HG03280 (cell line): ENCODE measurements at regions not wholly inside any gene's neighbourhood (a gene's known extent, or its start where the extent isn't known, plus 50 kb on each side); places are given as distances from the start of the nearest gene placed in this dataset.

Experiments
- ATAC-seq: cut with Tn5 transposase; IDR thresholded peaks from one replicate; pipeline ENCODE4 v1.9.1; 2021; ENCODE audit warnings: mild to moderate bottlenecking, moderate library complexity; ENCODE audit not compliant: unreplicated experiment

DNA sequence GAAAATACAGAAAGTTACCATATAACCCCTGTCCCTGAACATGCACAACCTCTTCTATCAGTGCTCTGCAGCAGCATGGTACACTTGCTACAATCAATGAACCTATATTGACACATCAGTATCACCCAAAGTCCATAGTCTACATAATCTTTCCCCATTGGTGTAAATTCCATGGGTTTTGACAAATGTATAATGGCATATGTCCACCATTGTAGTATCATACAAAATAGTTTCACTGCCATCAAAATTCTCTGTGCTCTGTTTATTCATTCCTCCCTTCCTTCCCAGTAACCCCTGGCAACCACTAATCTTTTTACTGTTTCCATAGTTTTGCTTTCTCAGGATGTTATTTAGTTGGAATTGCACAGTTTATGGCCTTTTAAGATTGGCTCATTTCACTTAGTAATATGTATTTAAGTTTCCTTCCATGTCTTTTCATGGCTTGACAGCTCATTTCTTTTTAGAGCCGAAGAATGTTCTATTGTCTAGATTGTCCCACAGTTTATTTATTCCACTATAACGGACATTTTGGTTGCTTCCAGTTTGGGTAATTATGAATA lies 1707.0 kb downstream of the EFNA5 start:
- no peak for ATAC-seq

DNA sequence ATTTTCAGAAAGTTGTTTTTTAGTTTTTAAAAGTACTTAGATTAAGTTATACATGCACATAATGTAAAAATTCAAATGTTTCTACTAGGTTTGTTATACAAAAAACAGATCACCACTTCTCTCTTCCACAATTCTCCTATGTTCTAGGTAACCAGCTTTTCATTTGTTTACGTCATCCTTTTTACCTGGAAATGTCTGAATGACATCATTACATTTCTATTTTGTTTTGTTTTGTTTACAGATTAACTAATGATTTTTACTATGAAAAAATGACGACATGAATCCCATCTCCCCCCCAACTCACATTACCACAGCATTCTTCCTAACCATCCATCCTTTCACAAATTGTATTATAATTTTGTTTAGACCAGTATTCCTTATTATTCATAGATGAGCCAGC lies 1709.2 kb downstream of the EFNA5 start:
- no peak for ATAC-seq

DNA sequence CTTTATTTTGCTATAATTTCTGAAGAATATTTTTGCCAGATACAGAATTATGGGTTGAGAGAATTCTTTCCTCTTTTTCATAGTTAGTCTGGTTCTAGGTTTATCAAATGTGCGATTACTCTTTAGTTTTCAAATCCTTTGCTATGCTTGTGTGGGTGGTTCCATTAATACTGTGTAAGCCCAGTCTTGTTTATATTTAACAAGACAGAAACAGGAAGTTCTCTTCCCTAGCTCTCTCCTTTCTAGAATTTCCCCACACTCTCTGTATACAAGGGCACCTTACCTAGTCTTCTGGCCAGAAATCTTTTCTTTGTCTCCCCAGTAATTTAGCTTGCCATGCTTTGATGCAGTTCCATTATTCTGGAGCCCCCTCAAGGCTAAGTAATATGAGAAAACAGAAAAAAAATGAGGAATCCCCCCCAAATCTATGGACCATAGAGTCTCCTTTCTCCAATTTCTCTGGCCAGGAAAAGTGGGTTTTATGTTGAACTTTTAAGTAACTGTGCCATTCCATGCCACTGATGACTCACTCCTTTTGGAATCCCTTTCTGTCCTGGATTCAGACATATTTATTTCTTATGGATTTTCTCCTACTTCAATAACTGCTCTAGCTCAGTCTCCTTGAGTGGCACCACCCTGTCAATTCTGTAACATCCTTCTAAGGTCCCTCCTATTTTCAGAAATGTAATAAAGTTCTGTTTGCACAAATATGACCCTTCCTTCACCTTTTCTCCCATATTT lies 1714.1 kb downstream of the EFNA5 start:
- ATAC-seq: no peak

DNA sequence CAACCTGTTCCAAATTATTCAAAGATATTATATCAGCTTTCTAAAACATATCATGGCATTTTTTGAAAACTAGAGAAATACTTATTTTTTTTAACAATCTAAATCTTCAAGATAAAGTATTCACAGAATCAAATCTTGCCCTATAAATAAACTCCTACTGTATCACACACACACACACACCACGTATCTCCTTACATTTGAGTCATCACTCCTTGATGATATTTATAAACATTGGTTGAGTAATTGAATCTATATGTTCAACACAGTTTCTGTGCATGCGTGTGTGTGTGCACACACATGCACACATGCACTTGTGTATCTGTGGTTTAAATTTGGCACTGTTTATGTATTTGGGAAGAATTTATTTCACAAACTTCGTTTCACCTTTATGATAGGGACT lies 1716.4 kb downstream of the EFNA5 start:
- ATAC-seq: no peak

GRCh38 chr5:105953616-105954015 lies 1717.1 kb downstream of the EFNA5 start:
- no peak for ATAC-seq

DNA sequence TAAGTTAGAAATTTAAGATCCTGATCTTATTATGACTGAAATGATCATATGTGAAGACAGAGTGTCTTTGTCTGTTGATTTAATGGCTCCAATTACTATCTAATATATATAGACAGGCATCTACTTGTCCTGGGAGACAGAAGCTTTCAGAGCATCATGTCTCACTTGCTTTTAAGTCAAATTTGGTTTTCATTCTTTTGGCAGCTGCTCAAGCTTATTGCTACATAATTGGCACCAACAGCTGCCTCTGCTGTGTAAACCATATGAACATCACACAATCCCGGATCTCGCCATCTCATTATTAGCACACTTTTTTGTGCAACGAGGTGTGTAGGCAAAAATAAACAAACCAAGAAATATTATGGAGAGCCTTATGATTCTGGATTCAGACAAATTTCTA lies 1717.9 kb downstream of the EFNA5 start:
- ATAC-seq: no peak

GRCh38 chr5:105947461-105947860 lies 1723.3 kb downstream of the EFNA5 start:
- no peak for ATAC-seq

GRCh38 chr5:105945203-105945972 lies 1725.3 kb downstream of the EFNA5 start:
- no peak for ATAC-seq

GRCh38 chr5:105940181-105940580 lies 1730.6 kb downstream of the EFNA5 start:
- ATAC-seq: no peak

- no peak for ATAC-seq
Observed at GRCh38 chr5:105934171-105934570, 1736.6 kb downstream of the EFNA5 start.

DNA sequence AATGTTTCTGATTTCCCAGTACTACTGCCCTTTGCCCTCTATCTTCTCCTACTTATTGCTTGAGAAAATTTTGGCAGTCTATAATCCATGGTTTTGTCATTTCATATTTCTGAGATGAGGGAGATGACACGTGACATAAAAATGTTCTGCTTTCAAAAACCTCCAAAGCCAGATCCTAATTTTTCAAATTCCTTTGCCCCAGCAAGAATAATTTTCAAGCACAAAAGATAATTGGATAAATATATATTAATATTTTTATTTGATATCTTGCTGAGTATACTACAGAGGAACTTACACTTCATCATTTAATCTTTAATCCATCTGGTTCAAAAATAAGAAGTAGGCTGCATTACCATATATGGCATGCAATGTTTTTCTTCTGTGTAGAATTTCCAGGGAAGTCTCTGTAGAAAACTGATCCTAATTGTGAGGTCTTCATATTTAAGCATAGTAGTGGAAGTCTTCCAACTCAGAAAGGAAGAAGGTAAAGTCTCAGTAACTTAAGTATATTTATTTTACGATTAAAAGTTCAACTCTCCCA lies 1738.8 kb downstream of the EFNA5 start:
- ATAC-seq: no peak

GRCh38 chr5:105929858-105930257 lies 1740.9 kb downstream of the EFNA5 start:
- no peak for ATAC-seq

DNA sequence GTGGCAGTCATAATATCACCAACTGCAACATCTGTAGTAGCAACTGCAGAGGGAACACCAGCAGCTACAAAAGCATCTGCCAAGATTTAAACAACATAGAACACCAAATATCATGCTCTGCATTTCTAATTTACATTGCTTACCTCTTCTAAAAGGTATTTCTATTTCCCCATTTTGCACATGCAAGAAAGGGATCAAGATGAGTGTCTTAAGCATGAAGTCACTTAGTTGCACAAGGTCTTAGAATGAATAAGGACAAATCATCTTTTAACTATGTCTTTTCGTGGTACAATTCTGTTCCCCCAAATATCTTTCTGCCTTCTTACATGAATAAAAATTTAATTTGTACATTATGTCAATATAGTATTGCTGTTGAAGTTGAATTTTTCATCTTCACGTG lies 1746.4 kb downstream of the EFNA5 start:
- ATAC-seq: no peak

GRCh38 chr5:105922574-105922973 lies 1748.2 kb downstream of the EFNA5 start:
- ATAC-seq: no peak

GRCh38 chr5:105922080-105922479 lies 1748.7 kb downstream of the EFNA5 start:
- no peak for ATAC-seq

DNA sequence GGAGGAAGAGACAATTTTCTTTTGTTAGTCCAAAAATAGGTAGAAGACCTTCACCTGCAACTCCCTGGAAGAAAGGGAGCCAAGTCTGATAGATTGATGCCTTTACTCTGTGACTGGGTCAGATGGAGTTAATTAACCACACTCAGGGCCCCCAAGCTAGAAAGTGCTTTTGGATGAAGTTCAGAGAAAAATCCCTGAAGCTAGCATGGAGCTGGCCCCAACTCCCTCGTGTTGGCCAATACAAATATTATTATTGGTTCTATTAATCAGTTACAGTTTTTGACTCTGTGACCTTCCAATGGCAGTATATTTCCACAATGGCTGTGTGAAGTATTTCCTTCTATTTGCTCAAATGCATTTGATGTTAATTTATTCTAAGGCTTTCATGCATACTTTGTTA lies 1753.5 kb downstream of the EFNA5 start:
- ATAC-seq: no peak

DNA sequence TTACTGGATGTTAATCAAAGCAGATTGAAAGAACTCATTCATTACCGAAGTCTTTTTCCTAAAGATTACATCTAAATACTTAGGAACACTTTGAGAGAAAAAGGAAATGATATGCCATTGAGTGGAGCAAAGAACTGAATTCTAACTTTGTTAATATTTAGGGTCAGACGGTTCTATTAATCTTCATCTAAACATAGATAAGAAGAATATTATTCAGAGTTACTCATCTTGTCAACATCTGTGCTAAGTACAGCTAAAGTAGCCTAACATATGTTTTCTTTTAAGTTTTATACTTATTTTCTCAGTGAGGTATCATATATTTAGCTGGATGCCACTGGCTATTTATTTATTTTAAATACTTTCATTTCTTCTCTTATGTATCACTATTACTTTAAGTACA lies 1763.7 kb downstream of the EFNA5 start:
- no peak for ATAC-seq

DNA sequence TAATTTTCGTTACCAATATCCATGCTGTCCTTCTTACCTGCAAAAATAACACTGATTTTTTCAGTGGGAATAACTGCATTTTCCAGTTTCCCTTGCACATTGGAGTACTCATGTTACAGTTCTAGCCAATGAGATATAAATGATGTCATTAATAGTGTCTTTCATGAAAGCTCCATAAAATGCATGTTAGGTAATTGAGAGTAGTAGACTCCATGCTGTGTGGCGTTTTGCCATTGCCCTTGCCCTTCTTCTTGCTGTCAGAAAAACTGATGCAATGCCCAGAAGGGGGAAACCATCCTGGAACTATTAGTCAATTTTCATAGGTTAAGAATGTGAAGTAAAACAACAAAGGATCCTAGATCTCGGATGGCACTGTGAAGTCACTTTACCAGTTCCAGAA lies 1765.3 kb downstream of the EFNA5 start:
- ATAC-seq: no peak

- ATAC-seq: no peak
Observed at GRCh38 chr5:105903069-105903468, 1767.7 kb downstream of the EFNA5 start.

- ATAC-seq: no peak
Observed at GRCh38 chr5:105899726-105900125, 1771.0 kb downstream of the EFNA5 start.

DNA sequence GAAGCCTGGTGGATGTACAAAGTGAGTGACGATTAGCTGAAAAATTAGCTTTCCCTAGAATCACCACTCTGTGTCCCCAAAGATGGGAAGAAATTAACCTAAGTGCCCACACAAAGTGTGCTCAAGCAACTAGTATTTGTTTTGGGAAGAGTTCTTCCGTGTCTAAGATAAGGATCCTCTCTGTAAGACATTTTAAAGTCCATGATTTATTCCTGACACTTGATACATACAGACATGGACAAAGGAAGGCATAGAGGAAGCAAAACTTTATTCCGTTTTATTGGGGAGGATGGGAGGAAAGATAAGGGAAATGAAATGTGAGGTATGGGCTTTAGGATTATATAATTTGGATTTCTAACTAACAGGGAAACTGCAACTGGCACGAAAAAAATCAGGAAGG lies 1772.6 kb downstream of the EFNA5 start:
- no peak for ATAC-seq

DNA sequence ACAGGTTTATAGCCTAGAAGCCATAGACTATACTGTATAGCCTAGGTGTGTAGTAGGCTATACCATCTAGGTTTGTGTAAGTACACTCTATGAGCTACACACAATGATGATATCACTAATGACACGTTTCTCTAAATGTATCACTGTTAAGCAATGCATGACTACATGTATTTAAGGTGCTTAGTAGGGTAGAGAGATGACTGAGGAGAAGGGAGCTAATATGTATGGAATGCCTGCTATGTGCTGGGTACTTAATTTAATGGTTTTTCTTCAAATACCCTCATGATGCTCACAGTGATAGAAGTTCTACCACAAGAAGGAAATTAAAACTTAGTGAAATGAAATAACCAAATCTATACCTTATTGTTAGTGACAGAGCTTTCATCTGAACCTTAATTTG lies 1785.5 kb downstream of the EFNA5 start:
- no peak for ATAC-seq
